Activated CD8-positive, alpha-beta memory T cell treated with anti-CD3 and anti-CD28 coated beads, Interleukin-2, amount 10 ng/mL, durations not matched to agents 7 days and 5 days (primary cell): ENCODE measurements at regions not wholly inside any gene's neighbourhood (a gene's known extent, or its start where the extent isn't known, plus 50 kb on each side); places are given as distances from the start of the nearest gene placed in this dataset.

Experiments used
- ATAC-seq: fragments of 150-1000 bp; cut with Tn5 transposase; one replicate; pipeline ENCODE4 v1.10.0; 2021; ENCODE audit warnings: moderate library complexity
- CTCF ChIA-PET: fragments of 350-600 bp; sonication (Branson Sonifier 250); formaldehyde crosslinking; loops from one replicate; lab custom pipeline; 2021; ENCODE audit warnings: antibody characterized with exemption; lab: Charles Lee
- DNase-seq: peaks from one replicate; pipeline ENCODE4 v3.0.0-alpha.2; 2020
- H3K27ac Mint-ChIP-seq: one replicate; pipeline ENCODE4 v1.8.0; 2021; ENCODE audit warnings: mild to moderate bottlenecking, mixed read lengths
- H3K27me3 Mint-ChIP-seq: one replicate; pipeline ENCODE4 v1.8.0; 2021; ENCODE audit warnings: mixed read lengths
- H3K36me3 Mint-ChIP-seq: one replicate; pipeline ENCODE4 v1.8.0; 2021; ENCODE audit warnings: mild to moderate bottlenecking, mixed read lengths
- H3K4me1 Mint-ChIP-seq: one replicate; pipeline ENCODE4 v1.8.0; 2021; ENCODE audit warnings: mixed read lengths
- H3K4me3 Mint-ChIP-seq: one replicate; pipeline ENCODE4 v1.8.0; 2021; ENCODE audit warnings: mild to moderate bottlenecking, moderate library complexity, mixed read lengths
- H3K9me3 Mint-ChIP-seq: one replicate; pipeline ENCODE4 v1.8.0; 2022; ENCODE audit warnings: low read depth, mixed read lengths

DNA sequence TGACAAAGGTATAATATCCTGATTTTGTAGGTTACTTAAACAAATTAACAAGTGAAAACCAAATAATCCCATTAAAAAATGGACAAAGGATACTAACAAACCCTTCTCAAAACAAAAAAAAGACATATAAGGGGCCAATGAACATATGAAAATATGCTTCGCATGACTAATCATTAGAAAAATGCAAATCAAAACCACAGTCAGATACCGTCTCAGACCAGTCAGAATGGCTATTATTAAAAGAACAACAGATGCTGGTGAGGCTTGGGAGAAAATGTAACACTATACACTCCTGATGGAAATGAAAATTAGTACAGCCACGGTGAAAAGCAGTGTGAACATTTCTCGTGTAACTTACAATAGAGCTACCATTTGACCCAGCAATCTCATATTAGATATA, 1542.2 kb upstream of the CDH9 start:
- Mint-ChIP-seq H3K27me3 (no peaks in the 10 kb centered on the region), H3K36me3 (no peaks in the 10 kb centered on the region), H3K27ac (no peak overlapping the region), H3K9me3 (peaks cover 27% of the 10 kb centered on the region), H3K4me1 (no peaks in the 10 kb centered on the region), H3K4me3 (no peak overlapping the region)
- CTCF ChIA-PET, result no interaction called here
- DNase-seq, result no peak
- ATAC-seq, result no peak

DNA sequence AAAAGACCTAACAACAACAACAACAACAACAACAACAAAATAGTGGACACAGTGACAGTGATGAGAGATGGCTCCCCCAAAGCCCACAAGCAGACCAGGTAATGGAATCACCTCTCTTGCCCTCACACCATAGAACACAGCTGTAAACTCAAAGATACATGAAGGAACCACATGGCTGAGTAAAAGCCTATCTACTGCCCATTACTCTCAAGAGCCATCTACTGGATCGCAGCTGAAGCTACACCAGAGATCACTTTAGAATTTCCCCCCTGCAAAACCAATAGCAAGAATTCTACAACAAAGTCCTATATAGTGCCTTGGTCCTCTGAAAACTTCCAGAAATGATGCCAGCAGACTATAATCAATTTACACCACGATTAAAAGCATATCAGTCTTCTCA, 1537.6 kb upstream of the CDH9 start:
- Mint-ChIP-seq H3K27me3 (no peaks in the 10 kb centered on the region), H3K4me1 (no peaks in the 10 kb centered on the region), H3K9me3 (peaks cover 37% of the 10 kb centered on the region), H3K36me3 (no peaks in the 10 kb centered on the region), H3K27ac (no peak overlapping the region), H3K4me3 (no peak overlapping the region)
- DNase-seq, result no peak
- CTCF ChIA-PET, result no interaction called here
- ATAC-seq, result no peak

DNA sequence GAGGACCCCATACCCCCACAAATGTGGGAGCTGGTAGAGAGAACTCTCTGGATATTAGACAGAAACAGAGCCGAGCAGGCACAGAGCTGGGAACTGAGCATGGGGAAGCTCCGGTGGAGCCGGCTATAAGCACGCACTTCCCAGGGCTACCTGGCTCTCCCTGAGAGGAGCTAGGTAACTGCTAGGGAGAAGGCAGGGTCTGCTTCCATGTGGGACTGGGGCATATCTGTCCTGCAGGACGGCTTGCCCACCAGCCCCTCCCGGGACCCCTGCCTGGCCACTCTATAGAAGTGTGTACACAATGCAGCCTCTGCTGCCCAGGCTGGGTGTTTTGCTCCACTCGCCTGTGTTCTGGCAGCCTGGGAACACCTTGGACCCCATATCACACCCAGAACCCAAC, 1537.0 kb upstream of the CDH9 start:
- DNase-seq (no peak), ATAC-seq (no peak)
- Mint-ChIP-seq H3K36me3 (no peaks in the 10 kb centered on the region), H3K4me1 (no peaks in the 10 kb centered on the region), H3K27me3 (no peaks in the 10 kb centered on the region), H3K9me3 (peaks cover 33% of the 10 kb centered on the region), H3K27ac (no peak overlapping the region), H3K4me3 (no peak overlapping the region)
- CTCF ChIA-PET, result no interaction called here

DNA sequence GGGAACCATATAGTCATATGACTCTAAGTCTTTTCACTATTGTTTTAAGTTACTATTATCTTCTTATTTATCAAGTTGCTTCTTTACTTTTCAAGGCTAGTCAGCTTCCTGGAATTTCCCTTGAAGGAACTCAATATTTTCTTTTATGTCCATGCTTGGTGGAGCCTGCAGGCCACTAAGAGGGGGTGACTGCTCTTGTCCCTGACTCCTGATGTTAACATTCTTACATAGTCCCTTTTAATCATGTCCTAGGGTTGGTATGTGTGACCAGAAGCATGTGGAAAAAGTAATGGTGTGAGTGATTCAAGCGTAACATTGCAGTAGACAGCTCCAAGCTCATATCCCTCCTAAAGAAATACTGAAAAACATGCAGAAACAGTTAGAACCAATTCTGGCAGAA, 1536.2 kb upstream of the CDH9 start:
- Mint-ChIP-seq H3K4me3 (no peak overlapping the region), H3K27ac (no peak overlapping the region), H3K27me3 (no peaks in the 10 kb centered on the region), H3K36me3 (no peaks in the 10 kb centered on the region), H3K4me1 (no peaks in the 10 kb centered on the region), H3K9me3 (peaks cover 33% of the 10 kb centered on the region)
- ATAC-seq (no peak), DNase-seq (no peak)
- CTCF ChIA-PET, result no interaction called here

DNA sequence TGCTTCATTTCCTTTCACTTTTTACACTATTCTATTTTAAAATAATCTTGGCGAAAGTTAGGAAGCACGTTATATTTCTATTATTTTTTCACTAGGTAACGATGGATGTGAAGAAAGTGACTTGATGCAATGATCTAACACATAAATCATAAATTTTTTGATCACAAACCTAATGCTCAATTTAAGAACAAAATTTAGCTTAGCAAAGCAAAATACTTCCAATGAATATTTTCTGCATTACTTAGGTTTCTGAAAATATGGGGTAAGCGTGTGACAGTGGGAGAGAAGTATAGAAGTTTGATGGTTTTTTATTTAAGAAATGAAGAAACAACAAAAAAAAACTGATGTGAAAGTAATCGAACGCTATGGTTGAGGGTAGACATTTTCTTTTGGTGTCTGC, 1528.7 kb upstream of the CDH9 start:
- no peaks in the 10 kb centered on the region for H3K27me3 Mint-ChIP-seq
- H3K4me1 Mint-ChIP-seq, result no peaks in the 10 kb centered on the region
- H3K4me3 Mint-ChIP-seq, result no peak overlapping the region
- DNase-seq, result no peak
- ATAC-seq, result no peak
- no peaks in the 10 kb centered on the region for H3K36me3 Mint-ChIP-seq
- H3K27ac Mint-ChIP-seq, result no peak overlapping the region
- H3K9me3 Mint-ChIP-seq, result peaks cover 13% of the 10 kb centered on the region
- CTCF ChIA-PET, result no interaction called here

DNA sequence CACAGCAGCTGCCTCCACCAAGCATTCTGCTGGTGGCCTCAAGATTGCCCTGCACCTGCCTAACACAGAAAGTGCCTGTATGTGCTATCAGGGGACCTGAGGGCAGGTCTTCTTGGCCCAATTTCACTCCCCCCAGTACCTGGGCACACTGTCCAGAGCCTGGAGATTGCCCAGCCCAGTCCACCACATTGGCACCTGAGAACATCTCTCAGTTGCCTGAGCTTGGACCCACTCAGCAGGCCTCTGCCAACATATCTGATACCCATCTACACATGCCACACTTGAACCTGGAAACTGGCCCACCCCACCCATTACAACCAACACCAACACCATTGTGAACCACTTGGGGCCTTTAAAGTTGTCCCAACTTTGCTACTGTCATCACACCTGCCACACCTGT, 1523.1 kb upstream of the CDH9 start:
- no peaks in the 10 kb centered on the region for H3K4me1 Mint-ChIP-seq
- CTCF ChIA-PET, result no interaction called here
- peaks cover 19% of the 10 kb centered on the region for H3K9me3 Mint-ChIP-seq
- ATAC-seq, result no peak
- no peaks in the 10 kb centered on the region for H3K36me3 Mint-ChIP-seq
- DNase-seq, result no peak
- H3K4me3 Mint-ChIP-seq, result no peak overlapping the region
- H3K27me3 Mint-ChIP-seq, result no peaks in the 10 kb centered on the region
- H3K27ac Mint-ChIP-seq, result no peak overlapping the region

DNA sequence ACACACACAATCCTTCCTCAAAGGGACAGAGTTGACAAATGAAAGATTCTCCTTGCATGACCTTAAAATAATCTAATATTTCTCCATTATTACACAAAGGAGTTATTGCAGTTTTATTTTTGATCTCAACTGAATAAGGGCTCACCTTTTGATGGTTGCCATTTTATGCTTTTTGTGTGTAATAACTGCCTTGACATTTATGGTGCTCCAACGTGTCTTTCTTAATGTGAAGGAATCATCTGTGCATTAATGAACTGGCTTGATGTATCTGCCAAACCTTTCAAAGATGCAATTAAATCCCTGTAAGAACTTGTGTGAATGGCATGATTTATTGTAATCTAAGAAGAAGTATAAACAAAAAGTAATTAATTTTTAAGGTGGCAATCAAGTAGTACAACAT, 1519.8 kb upstream of the CDH9 start:
- Mint-ChIP-seq H3K4me1 (no peaks in the 10 kb centered on the region), H3K9me3 (peaks cover 20% of the 10 kb centered on the region), H3K36me3 (no peaks in the 10 kb centered on the region), H3K27ac (no peak overlapping the region), H3K27me3 (no peaks in the 10 kb centered on the region), H3K4me3 (no peak overlapping the region)
- CTCF ChIA-PET, result no interaction called here
- ATAC-seq (no peak), DNase-seq (no peak)

DNA sequence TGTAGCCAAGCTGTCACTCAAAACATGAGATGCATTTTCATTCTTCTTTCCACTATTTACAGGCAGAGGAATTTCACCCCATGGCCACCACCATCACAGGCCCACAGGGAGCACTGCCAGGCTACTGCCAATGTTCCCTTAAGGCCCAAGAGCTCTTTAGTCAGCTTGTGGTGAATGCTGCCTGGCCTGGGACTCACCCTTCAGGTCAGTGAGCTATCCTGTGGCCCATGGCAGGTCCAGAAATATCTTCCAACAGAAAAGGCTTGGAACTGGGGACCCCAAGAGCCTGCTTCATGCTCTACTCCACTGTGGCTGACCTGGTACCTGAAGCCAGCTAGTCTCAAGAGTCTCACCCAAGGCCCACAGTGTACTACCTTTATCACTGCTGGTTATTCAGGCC, 1518.7 kb upstream of the CDH9 start:
- H3K36me3 Mint-ChIP-seq, result no peaks in the 10 kb centered on the region
- peaks cover 18% of the 10 kb centered on the region for H3K9me3 Mint-ChIP-seq
- ATAC-seq, result no peak
- no peak overlapping the region for H3K27ac Mint-ChIP-seq
- CTCF ChIA-PET, result no interaction called here
- no peaks in the 10 kb centered on the region for H3K4me1 Mint-ChIP-seq
- DNase-seq, result no peak
- no peaks in the 10 kb centered on the region for H3K27me3 Mint-ChIP-seq
- no peak overlapping the region for H3K4me3 Mint-ChIP-seq

DNA sequence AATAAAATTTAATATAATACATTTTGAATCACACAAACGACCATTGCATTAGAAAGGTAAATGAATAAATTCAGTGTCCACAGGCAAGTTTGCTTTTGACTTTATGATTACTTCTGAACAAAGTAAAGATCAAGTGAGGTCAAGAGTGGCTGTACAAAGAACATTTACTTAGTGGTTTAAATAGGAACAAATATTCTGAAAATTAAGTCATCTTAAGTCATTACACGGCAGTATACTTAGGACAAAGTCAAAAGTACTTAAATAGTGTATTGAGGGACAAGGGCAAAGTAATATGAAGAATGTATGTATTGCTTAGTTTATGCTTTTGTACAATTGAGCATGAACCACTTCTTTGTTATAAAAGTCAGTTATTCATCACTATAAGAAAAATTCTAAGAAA, 1511.2 kb upstream of the CDH9 start:
- no peak overlapping the region for H3K27ac Mint-ChIP-seq
- peaks cover 15% of the 10 kb centered on the region for H3K9me3 Mint-ChIP-seq

DNA sequence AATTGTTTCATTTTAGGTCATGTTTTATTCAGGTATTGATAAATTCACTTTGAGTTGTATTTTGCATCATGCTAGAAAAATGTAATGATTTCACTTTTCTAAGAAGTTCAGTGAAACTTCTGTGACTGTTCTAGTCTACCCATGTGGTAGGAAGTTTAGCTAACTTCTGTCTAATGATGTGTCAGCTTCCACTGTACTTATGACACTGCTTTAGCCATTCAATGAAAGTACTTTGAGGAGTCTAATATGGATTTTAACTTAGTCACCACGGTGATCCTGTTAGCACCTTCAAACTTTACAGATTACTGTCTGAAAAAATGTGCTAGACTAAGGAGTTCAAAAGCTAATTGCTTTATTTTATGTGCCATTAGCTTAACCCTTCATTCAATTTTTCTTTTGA, 1510.5 kb upstream of the CDH9 start:
- CTCF ChIA-PET, result no interaction called here

More for the DNA sequence above, 1511.2 kb upstream of the CDH9 start:
- Mint-ChIP-seq H3K27me3 (no peaks in the 10 kb centered on the region), H3K4me1 (no peaks in the 10 kb centered on the region), H3K36me3 (no peaks in the 10 kb centered on the region), H3K4me3 (no peak overlapping the region)
- CTCF ChIA-PET, result no interaction called here
- ATAC-seq, result no peak
- DNase-seq, result no peak

DNA sequence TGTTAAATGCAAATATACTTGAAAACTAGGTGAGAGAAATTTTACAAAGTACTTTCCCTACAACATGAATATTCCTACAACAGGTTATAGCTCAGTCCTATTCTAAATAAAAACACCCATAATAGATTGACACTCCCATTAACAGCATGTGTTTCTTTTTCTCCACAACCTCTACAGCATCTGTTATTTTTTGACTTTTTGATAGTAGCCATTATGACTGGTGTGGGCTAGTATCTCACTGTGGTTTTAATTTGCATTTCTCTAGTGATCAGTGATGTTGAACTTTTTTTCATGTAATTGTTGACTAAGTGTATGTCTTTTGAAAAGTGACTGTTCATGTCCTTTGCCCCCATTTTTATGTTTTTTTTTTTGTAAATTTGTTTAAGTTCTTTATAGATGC, 1506.1 kb upstream of the CDH9 start:
- H3K36me3 Mint-ChIP-seq, result no peaks in the 10 kb centered on the region
- DNase-seq (no peak), ATAC-seq (no peak)
- no peak overlapping the region for H3K27ac Mint-ChIP-seq
- peaks cover 3% of the 10 kb centered on the region for H3K9me3 Mint-ChIP-seq
- H3K4me1 Mint-ChIP-seq, result no peaks in the 10 kb centered on the region
- H3K4me3 Mint-ChIP-seq, result no peak overlapping the region
- no peaks in the 10 kb centered on the region for H3K27me3 Mint-ChIP-seq
- CTCF ChIA-PET, result no interaction called here

More for the DNA sequence above, 1510.5 kb upstream of the CDH9 start:
- no peak for DNase-seq
- Mint-ChIP-seq H3K36me3 (no peaks in the 10 kb centered on the region), H3K9me3 (peaks cover 11% of the 10 kb centered on the region), H3K27me3 (no peaks in the 10 kb centered on the region), H3K27ac (no peak overlapping the region), H3K4me3 (no peak overlapping the region), H3K4me1 (no peaks in the 10 kb centered on the region)
- no peak for ATAC-seq

DNA sequence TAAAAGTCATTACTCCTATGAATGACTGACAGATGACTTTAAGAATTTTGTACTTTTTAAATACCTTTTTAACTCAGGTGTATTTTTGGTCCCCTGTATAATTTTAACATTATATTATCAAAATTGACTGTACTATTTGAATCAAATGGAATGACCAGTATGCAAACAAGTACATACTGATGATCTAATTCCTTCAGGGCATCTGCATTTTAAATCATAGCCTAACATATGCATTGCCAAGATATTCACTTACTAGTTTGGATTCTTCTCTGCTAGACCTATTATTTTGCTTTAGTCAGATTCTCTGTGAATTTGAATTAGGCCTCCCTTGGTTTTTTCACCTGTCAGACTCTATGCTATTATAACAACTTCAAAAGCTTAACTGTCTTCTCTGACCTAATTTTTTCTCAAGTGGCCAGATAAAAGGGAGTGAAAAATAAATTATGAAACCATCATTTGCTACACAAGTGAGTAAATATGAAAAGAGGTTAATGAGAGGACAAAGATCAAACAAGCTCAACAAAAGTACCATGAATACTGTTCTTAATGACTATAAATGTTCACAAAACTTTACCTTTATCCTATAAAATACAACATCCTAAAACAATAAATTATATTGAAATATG, 1505.2 kb upstream of the CDH9 start:
- CTCF ChIA-PET, result no interaction called here
- H3K27me3 Mint-ChIP-seq, result no peaks in the 10 kb centered on the region
- no peaks in the 10 kb centered on the region for H3K36me3 Mint-ChIP-seq

DNA sequence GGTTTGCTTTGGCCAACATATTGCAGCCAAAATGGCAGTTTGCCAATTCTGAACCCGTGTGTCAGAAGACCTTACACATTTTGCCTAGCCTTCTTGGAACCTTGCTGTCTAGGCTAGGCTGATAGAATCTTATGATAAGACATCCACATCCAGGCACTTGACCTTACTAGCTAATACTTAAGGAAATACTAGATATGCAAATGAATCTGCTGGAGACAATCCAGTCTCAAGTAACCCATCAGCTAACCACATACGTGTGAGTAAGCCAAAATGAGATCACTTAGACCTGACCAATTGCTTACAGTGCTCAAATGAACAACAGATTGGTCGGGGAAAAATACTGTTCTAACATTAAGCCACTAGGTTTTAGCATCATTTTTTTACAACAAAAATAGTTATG, 1504.6 kb upstream of the CDH9 start:
- Mint-ChIP-seq H3K36me3 (no peaks in the 10 kb centered on the region), H3K27ac (no peak overlapping the region), H3K27me3 (no peaks in the 10 kb centered on the region), H3K4me3 (no peak overlapping the region), H3K9me3 (peaks cover 5% of the 10 kb centered on the region), H3K4me1 (no peaks in the 10 kb centered on the region)
- ATAC-seq, result no peak
- CTCF ChIA-PET, result no interaction called here
- no peak for DNase-seq

More for the DNA sequence above, 1505.2 kb upstream of the CDH9 start:
- ATAC-seq, result no peak
- Mint-ChIP-seq H3K4me1 (no peaks in the 10 kb centered on the region), H3K9me3 (peaks cover 3% of the 10 kb centered on the region), H3K4me3 (no peak overlapping the region), H3K27ac (no peak overlapping the region)
- no peak for DNase-seq

DNA sequence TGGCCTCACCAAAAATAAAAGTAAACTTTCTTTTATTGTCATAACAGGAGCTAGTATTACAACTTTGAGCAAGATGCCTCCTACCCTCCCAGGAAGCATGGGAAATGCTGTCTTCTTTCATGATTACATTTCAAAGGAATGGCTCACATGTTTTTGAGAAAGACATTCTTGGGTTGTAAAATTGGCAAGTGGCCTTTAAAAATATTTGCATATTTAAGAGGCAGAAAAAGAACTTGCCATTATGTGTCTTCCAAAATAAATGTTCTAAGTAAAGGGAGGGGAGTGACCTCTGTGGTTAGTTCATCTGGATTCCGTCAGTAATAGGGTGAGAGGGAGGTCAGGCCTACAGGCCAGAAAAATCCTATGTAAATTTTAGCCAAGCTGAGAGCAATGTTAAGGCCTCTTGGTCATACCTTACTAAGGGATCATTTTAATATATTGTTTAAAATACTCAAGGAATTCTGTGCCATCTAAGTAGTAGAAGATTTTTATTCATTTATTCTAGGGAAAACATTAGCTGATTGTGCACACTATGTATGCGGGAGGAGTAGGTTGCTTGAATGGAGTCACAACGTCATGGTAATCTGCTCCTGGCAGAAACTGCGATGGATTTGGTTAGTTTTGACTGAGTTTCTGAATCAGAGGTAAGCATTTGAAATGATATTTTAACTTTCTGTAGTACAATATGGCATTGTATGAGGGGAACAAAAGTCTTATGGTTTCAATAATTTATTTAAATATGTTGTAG, 1485.7 kb upstream of the CDH9 start:
- Mint-ChIP-seq H3K4me1 (no peaks in the 10 kb centered on the region), H3K27ac (no peak overlapping the region), H3K27me3 (no peaks in the 10 kb centered on the region), H3K36me3 (no peaks in the 10 kb centered on the region), H3K4me3 (no peak overlapping the region), H3K9me3 (peaks cover 7% of the 10 kb centered on the region)
- CTCF ChIA-PET, result no interaction called here
- DNase-seq (no peak), ATAC-seq (no peak)
